Fibroblast of pulmonary artery (primary cell): ENCODE measurements at regions not wholly inside any gene's neighbourhood (a gene's known extent, or its start where the extent isn't known, plus 50 kb on each side); places are given as distances from the start of the nearest gene placed in this dataset.

Experiments used
- DNase-seq: peaks from one replicate; pipeline ENCODE4 v3.0.0-alpha.2; 2010; ENCODE audit warnings: low read depth
- H3K4me3 ChIP-seq: replicated peaks from 2 replicates; pipeline ENCODE4 v1.5.1; 2011; ENCODE audit warnings: low read depth, mild to moderate bottlenecking, control low read depth, low read length, moderate library complexity
- TF ChIP-seq, protein P1 (sequence below): IDR thresholded peaks from 2 replicates; pipeline ENCODE4 v1.5.1; 2011; ENCODE audit warnings: mild to moderate bottlenecking, control low read depth, low read length, inconsistent platforms; ENCODE audit errors: missing control alignments

GRCh38 chr5:104247260-104247659, 684.7 kb upstream of the NUDT12 start:
- DNase-seq: no peak
- H3K4me3 ChIP-seq: no peak overlapping the region
- TF ChIP-seq, protein P1, sequence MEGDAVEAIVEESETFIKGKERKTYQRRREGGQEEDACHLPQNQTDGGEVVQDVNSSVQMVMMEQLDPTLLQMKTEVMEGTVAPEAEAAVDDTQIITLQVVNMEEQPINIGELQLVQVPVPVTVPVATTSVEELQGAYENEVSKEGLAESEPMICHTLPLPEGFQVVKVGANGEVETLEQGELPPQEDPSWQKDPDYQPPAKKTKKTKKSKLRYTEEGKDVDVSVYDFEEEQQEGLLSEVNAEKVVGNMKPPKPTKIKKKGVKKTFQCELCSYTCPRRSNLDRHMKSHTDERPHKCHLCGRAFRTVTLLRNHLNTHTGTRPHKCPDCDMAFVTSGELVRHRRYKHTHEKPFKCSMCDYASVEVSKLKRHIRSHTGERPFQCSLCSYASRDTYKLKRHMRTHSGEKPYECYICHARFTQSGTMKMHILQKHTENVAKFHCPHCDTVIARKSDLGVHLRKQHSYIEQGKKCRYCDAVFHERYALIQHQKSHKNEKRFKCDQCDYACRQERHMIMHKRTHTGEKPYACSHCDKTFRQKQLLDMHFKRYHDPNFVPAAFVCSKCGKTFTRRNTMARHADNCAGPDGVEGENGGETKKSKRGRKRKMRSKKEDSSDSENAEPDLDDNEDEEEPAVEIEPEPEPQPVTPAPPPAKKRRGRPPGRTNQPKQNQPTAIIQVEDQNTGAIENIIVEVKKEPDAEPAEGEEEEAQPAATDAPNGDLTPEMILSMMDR: no peak

DNA sequence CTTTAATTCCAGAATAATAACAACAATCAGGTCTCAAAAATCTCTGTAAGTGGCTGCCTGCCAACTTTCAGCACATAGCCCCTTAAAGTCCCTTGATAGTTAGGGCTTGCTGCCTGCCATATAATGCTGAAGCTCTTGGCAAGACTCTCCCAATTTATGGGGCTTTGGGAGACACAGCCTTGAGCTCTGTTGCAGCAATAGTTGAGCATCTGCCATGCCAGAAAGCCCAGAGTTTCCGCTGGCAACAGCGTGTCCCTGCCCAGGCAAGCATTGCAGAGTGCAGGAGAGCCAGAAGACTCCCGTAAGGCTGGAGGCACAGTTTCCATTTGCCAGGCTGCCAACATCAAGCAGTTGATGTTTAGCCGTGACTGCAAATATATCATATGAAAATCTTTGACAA, 678.5 kb upstream of the NUDT12 start:
- peak; percentile 0 for DNase-seq
- no peak overlapping the region for H3K4me3 ChIP-seq
- TF ChIP-seq, protein P1: no peak

GRCh38 chr5:104237586-104237985, 675.0 kb upstream of the NUDT12 start:
- TF ChIP-seq, protein P1: no peak
- H3K4me3 ChIP-seq: no peak overlapping the region
- no peak for DNase-seq

- TF ChIP-seq, protein P1: no peak
- H3K4me3 ChIP-seq: no peak overlapping the region
- no peak for DNase-seq
Measured at GRCh38 chr5:104223885-104224773, 661.5 kb upstream of the NUDT12 start.

DNA sequence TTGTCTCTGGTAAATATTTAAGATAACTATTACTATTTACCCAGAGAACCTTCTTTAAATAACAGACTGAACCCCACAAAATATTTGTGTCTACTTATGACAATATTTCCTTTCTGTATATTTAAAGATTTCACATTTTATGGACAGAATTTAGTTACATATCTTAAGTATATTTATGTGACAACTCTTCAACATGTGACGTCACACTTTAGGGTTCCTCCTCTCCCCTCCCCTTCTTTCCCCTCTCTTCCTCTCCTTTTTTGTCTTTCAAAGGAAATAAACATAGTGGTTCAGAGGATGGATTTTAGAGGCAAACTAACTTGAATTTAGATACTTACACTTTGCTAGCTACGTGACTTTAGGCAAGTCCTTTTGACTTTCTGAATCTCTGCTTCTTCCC, 655.6 kb upstream of the NUDT12 start:
- TF ChIP-seq, protein P1: no peak
- H3K4me3 ChIP-seq: no peak overlapping the region
- DNase-seq: no peak

DNA sequence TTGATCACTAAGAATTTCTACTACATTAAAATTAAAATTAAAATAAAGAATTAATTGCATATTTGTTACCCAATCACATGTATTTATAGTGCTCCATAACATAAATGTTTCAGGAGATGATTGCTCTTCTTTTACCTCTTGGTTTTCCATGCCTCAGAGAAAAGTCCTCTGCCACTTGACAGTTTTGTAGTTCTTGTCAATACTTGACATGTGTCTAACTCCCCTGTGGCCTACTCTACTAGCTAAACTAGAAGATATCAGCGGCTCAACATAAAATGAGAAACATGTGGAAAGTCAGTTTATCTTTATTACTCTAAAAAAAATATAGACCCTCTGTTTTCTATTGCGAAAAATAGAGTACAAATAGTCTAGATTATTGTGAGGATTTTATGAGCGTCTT, 650.6 kb upstream of the NUDT12 start:
- TF ChIP-seq, protein P1: no peak

GRCh38 chr5:104199771-104200170, 637.2 kb upstream of the NUDT12 start:
- H3K4me3 ChIP-seq: no peak overlapping the region
- no peak for DNase-seq
- TF ChIP-seq, protein P1: no peak

More for the DNA sequence above, 650.6 kb upstream of the NUDT12 start:
- no peak overlapping the region for H3K4me3 ChIP-seq
- no peak for DNase-seq
